LNCaP clone FGC (cell line): ENCODE measurements at regions not wholly inside any gene's neighbourhood (a gene's known extent, or its start where the extent isn't known, plus 50 kb on each side); places are given as distances from the start of the nearest gene placed in this dataset.

Source experiments
- DNase-seq: peaks from one replicate; pipeline ENCODE4 v3.0.0-alpha.2; 2011; ENCODE audit warnings: low read depth
- H3K4me3 ChIP-seq: 2 replicates; pipeline ENCODE4 v1.5.1; 2011; ENCODE audit warnings: mild to moderate bottlenecking, low read depth, low read length, control low read depth
- TF ChIP-seq, protein P1 (sequence below): IDR thresholded peaks from 2 replicates; pipeline ENCODE4 v1.5.1; 2012; ENCODE audit warnings: mild to moderate bottlenecking; ENCODE audit not compliant: control insufficient read depth, insufficient read depth; ENCODE audit errors: extremely low read depth

DNA sequence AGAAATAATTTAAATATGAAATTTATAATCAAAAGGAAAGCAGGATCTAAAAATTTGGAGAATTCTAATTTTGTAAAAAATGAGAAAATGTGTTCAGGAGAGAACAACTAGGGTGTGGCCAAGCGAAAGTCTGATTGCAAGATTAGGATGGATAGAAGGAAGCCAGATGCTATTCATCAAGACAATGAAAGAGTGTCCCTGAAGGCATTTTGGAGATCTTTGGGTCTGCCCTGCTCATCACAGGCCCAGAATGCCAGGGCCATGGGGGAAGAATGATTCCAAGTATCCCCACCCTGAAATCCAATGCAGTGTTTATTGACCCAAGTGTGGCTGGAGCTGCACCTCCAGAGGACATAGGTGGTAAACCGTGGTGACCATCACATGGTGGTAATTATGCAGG, 724.0 kb upstream of the FZD8 start:
- no peak for DNase-seq
- H3K4me3 ChIP-seq: no peak overlapping the region
- TF ChIP-seq, protein P1, sequence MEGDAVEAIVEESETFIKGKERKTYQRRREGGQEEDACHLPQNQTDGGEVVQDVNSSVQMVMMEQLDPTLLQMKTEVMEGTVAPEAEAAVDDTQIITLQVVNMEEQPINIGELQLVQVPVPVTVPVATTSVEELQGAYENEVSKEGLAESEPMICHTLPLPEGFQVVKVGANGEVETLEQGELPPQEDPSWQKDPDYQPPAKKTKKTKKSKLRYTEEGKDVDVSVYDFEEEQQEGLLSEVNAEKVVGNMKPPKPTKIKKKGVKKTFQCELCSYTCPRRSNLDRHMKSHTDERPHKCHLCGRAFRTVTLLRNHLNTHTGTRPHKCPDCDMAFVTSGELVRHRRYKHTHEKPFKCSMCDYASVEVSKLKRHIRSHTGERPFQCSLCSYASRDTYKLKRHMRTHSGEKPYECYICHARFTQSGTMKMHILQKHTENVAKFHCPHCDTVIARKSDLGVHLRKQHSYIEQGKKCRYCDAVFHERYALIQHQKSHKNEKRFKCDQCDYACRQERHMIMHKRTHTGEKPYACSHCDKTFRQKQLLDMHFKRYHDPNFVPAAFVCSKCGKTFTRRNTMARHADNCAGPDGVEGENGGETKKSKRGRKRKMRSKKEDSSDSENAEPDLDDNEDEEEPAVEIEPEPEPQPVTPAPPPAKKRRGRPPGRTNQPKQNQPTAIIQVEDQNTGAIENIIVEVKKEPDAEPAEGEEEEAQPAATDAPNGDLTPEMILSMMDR: no peak

- TF ChIP-seq, protein P1: no peak
- DNase-seq: no peak
- H3K4me3 ChIP-seq: no peak overlapping the region
Measured at GRCh38 chr10:36362257-36362656, 720.2 kb upstream of the FZD8 start.

GRCh38 chr10:36358736-36359135, 716.6 kb upstream of the FZD8 start:
- H3K4me3 ChIP-seq: no peak overlapping the region
- TF ChIP-seq, protein P1: no peak
- no peak for DNase-seq

- DNase-seq: no peak
- TF ChIP-seq, protein P1: no peak
- no peak overlapping the region for H3K4me3 ChIP-seq
Measured at GRCh38 chr10:36354633-36355032, 712.5 kb upstream of the FZD8 start.

- TF ChIP-seq, protein P1: no peak
- no peak for DNase-seq
- no peak overlapping the region for H3K4me3 ChIP-seq
Measured at GRCh38 chr10:36351159-36351558, 709.1 kb upstream of the FZD8 start.

DNA sequence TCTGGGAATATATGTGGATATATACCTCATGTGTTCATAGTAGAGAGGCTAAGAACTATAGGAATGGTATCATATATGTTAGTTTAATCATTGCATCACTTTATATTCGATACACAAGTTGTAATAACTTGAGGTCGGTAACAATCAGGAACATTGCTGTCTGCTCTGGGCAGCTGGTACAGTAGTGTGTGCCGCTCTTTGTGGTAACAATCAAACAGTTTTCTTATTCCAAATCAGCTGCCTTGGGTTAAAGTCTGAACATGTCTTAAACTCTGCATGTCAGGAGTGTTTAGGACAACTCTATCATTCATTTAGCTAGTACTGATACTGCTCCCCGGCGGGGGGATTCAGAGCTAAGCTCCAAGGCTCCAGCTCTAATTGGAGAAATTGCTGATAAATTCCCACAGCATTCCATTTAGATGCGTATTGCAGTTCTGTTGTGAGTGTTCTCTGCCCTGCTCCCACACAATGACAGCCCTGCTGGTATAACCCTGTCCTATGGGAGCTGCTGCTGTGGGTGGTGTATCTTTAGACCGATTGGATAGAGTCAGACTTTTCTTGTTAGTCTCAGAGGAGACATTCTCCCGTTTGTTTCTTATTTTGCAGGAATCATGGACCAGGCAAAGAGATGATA, 707.5 kb upstream of the FZD8 start:
- H3K4me3 ChIP-seq: no peak overlapping the region
- DNase-seq: no peak
- TF ChIP-seq, protein P1: no peak

DNA sequence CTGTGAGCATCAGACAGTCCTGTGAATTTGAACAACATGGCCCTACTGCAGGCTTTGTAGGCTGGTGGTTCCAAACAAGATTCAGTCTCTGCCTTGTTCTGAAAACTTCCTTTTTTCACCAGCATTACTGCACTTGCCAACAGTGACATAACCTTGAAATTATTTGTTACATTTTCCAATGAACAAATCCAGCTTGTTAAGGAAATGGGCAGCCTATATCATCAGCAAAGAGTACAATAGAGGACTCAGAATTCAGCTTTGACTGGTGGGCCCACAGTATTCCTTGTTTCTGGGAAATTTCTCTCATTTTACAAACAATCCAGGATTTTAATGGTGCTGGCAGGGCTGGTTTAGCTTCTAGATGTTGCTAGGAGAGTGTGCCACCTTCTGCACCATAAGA, 703.7 kb upstream of the FZD8 start:
- TF ChIP-seq, protein P1: no peak
- H3K4me3 ChIP-seq: no peak overlapping the region
- DNase-seq: no peak
